K562 (cell line): ENCODE measurements at regions not wholly inside any gene's neighbourhood (a gene's known extent, or its start where the extent isn't known, plus 50 kb on each side); places are given as distances from the start of the nearest gene placed in this dataset.

Experiments
- ATAC-seq: fragments of 200-7000 bp; cut with Tn5 transposase; 3 replicates; pipeline ENCODE4 v1.9.1; 2020; ENCODE audit warnings: moderate library complexity
- BruUV-seq: library from RNA; stranded (reverse); fragments of 400-500 nt; replicated peaks from 2 replicates; lab custom pipeline; 2021; lab: Mats Ljungman, UMichigan
- CTCF ChIA-PET: fragments of 300-600 bp; formaldehyde crosslinking; extraction: SDS; loops from one replicate; lab custom pipeline; 2021; ENCODE audit warnings: low intra/inter-chr PET ratio; lab: Yijun Ruan, JAX
- POLR2A ChIA-PET: fragments of 300-600, 350-650 bp; sonication (Branson Sonifier 250); formaldehyde crosslinking; extraction: SDS; loops from one replicate; lab custom pipeline; 2021; ENCODE audit warnings: antibody characterized with exemption, inconsistent platforms; lab: Yijun Ruan, JAX
- DNase-seq, 4 experiments: peaks; one replicate each; pipeline versions ENCODE4 v3.0.0 to v3.0.0-alpha.2; 2011 to 2018; ENCODE audit warnings: low spot score in 3 of 4, mixed read lengths in 3 of 4; ENCODE audit errors: extremely low read depth in 1 of 4
- FAIRE-seq: peaks from 2 replicates; lab custom pipeline; 2011; peaks lifted over from hg19 to GRCh38; lab: Jason Lieb, UNC
- H2AFZ ChIP-seq: 2 replicates; pipeline ENCODE4 v1.6.0; 2011; ENCODE audit warnings: low read depth, low read length, control low read depth, inconsistent platforms
- H3K27ac ChIP-seq: fragments of 200-600 bp; 3 replicates; pipeline ENCODE4 v1.8.0; 2011; ENCODE audit warnings: low read depth, mild to moderate bottlenecking, control low read depth, inconsistent platforms, low read length, moderate library complexity, mixed read lengths; ENCODE audit errors: extremely low read depth
- H3K27me3 ChIP-seq, 2 experiments: fragments of 300-600 bp in 1 of 2; 2 replicates in 1 of 2; 3 replicates in 1 of 2; pipeline versions ENCODE4 v1.6.0 to v1.8.0; 2011; ENCODE audit warnings: inconsistent platforms in 2 of 2, low read length in 2 of 2, mild to moderate bottlenecking in 1 of 2, mixed read lengths in 1 of 2, moderate library complexity in 1 of 2; ENCODE audit not compliant: control insufficient read depth in 2 of 2, insufficient read depth in 2 of 2
- H3K36me3 ChIP-seq: fragments of 300-600 bp; 3 replicates; pipeline ENCODE4 v1.8.0; 2011; ENCODE audit warnings: mild to moderate bottlenecking, low read length, inconsistent platforms; ENCODE audit not compliant: control insufficient read depth, insufficient read depth
- H3K4me1 ChIP-seq, 2 experiments: fragments of 200-600 bp in 1 of 2; replicated peaks in 1 of 2; 2 replicates in 1 of 2; 3 replicates in 1 of 2; pipeline versions ENCODE4 v1.5.1 to v1.8.0; 2011; ENCODE audit warnings: inconsistent platforms in 2 of 2, low read length in 2 of 2, mild to moderate bottlenecking in 1 of 2, mixed read lengths in 1 of 2, moderate library complexity in 1 of 2; ENCODE audit not compliant: control insufficient read depth in 2 of 2, insufficient read depth in 2 of 2
- H3K4me2 ChIP-seq: 2 replicates; pipeline ENCODE4 v1.6.1; 2011; ENCODE audit warnings: low read length, control low read depth, inconsistent platforms, mixed read lengths; ENCODE audit not compliant: insufficient read depth
- H3K4me3 ChIP-seq: fragments of 200-600 bp; sonication (generic), shearing (Covaris generic); 2 replicates; pipeline ENCODE4 v1.5.1; 2016; ENCODE audit warnings: control low read depth, inconsistent platforms
- H3K79me2 ChIP-seq: fragments of 200-600 bp; 3 replicates; pipeline ENCODE4 v1.8.0; 2011; ENCODE audit warnings: low read length, inconsistent platforms; ENCODE audit not compliant: control insufficient read depth, insufficient read depth
- H3K9ac ChIP-seq, 2 experiments: 2 replicates each; pipeline versions ENCODE4 v1.6.0 to v1.6.1; 2011; ENCODE audit warnings: low read depth in 2 of 2, low read length in 2 of 2, control low read depth in 1 of 2, inconsistent platforms in 1 of 2, mild to moderate bottlenecking in 1 of 2, mixed read lengths in 1 of 2; ENCODE audit not compliant: insufficient read depth in 1 of 2
- H3K9me1 ChIP-seq: one replicate; pipeline ENCODE4 v1.6.0; 2011; ENCODE audit warnings: inconsistent platforms, mild to moderate bottlenecking, low read length, moderate library complexity; ENCODE audit not compliant: control insufficient read depth, insufficient read depth
- H3K9me3 ChIP-seq: replicated peaks from 2 replicates; pipeline ENCODE4 v1.5.1; 2011; ENCODE audit warnings: low read depth, low read length, inconsistent platforms; ENCODE audit not compliant: control insufficient read depth, insufficient read depth
- H4K20me1 ChIP-seq: replicated peaks from 2 replicates; pipeline ENCODE4 v1.6.1; 2011; ENCODE audit warnings: low read length, inconsistent platforms, mixed read lengths; ENCODE audit not compliant: control insufficient read depth, insufficient read depth
- ARID3A ChIP-seq: IDR thresholded peaks from 2 replicates; pipeline ENCODE4 v1.6.1; 2012; ENCODE audit warnings: low read depth, low read length, improper control_type of control experiment, borderline replicate concordance
- CEBPG ChIP-seq, 3 experiments: fragments of 200-800 bp in 1 of 3; sonication (Bioruptor generic) in 1 of 3; sonication (generic) in 1 of 3; formaldehyde crosslinking in 1 of 3; IDR thresholded peaks in 2 of 3; conservative IDR thresholded peaks in 1 of 3; 2 replicates each; pipeline versions ENCODE4 v1.6.1 to v1.8.0; 2016 to 2022; ENCODE audit warnings: missing compliant biosample characterization in 2 of 3, missing genetic modification characterization in 2 of 3, mild to moderate bottlenecking in 1 of 3, missing genetic modification reagents in 1 of 3
- ELF4 ChIP-seq: fragments of 450-650 bp; formaldehyde crosslinking; IDR thresholded peaks from 2 replicates; pipeline ENCODE4 v1.4.0; 2022; ENCODE audit warnings: missing genetic modification characterization
- ILF3 ChIP-seq: fragments of 450-650 bp; IDR thresholded peaks from 2 replicates; pipeline ENCODE4 v1.6.1; 2018; ENCODE audit warnings: antibody characterized with exemption, mild to moderate bottlenecking, moderate library complexity, borderline replicate concordance
- NCOR1 ChIP-seq: fragments of 450-650 bp; IDR thresholded peaks from 2 replicates; pipeline ENCODE4 v1.6.1; 2016; ENCODE audit warnings: mild to moderate bottlenecking, moderate library complexity
- STAT5B ChIP-seq: fragments of 250-450 bp; sonication (Bioruptor Pico); IDR thresholded peaks from 2 replicates; pipeline ENCODE4 v1.8.0; 2021; ENCODE audit warnings: mild to moderate bottlenecking, inconsistent platforms
- ZNF778 ChIP-seq: fragments of 450-650 bp; formaldehyde crosslinking; IDR thresholded peaks from 2 replicates; pipeline ENCODE4 v1.4.0; 2020; ENCODE audit warnings: mild to moderate bottlenecking, moderate library complexity
- WGBS: fragments of 100-300 bp; shearing (Covaris generic); methylation state at CpG from one replicate; pipeline ENCODE4 v1.1.6; 2016; ENCODE audit warnings: low coverage, mixed read lengths; ENCODE audit not compliant: insufficient coverage; ENCODE audit errors: missing lambda C conversion rate; 5-methylcytosine and 5-hydroxymethylcytosine counted together
- in situ Hi-C: fragments of 300-500 bp; cut with MboI; formaldehyde crosslinking; loops from 4 replicates; pipeline ENCODE4 v1.15.0; 2018; ENCODE audit warnings: inconsistent platforms, mixed read lengths
- intact Hi-C: fragments of 100-400 bp; cut with micrococcal nuclease; formaldehyde crosslinking; loops from 2 replicates; pipeline ENCODE4 v1.14.2; 2022

GRCh38 chr10:62475551-62475950 is 101.4 kb downstream of the ZNF365 start:
- TF ChIP-seq ZNF778 (CRISPR knock-in tag), result no peak
- no peak for TF ChIP-seq ELF4 (CRISPR knock-in tag)
- TF ChIP-seq ARID3A, result no peak
- no peak for TF ChIP-seq NCOR1
- TF ChIP-seq STAT5B, result no peak
- no peak for TF ChIP-seq ILF3
- TF ChIP-seq CEBPG (CRISPR knock-in tag; IDR thresholded peaks at IDR 0.05), result no peak
- TF ChIP-seq CEBPG (tag; conservative IDR thresholded peaks at IDR 0.05 in 1 of 2, IDR thresholded peaks at IDR 0.05 in 1 of 2), result no peak
- Histone ChIP-seq H3K27me3 (no peaks in the 10 kb centered on the region), H3K4me2 (no peak overlapping the region), H3K9me1 (no peaks in the 10 kb centered on the region), H3K9ac (no peak overlapping the region), H3K27ac (no peak overlapping the region), H2AFZ (no peak overlapping the region), H3K4me3 (no peak overlapping the region), H3K79me2 (no peaks in the 10 kb centered on the region), H3K9me3 (no peaks in the 10 kb centered on the region), H4K20me1 (no peaks in the 10 kb centered on the region), H3K36me3 (no peaks in the 10 kb centered on the region), H3K4me1 (no peaks in the 10 kb centered on the region)
- POLR2A ChIA-PET, result interaction anchor here (0.7 kb wide), 1 partner anchor 404 kb away, joined by 3 read pairs; no protein-coding TSS in a partner anchor
- ATAC-seq, result no peak
- no peak for DNase-seq
- intact Hi-C loops, result no loop called here
- BruUV-seq, result no TSS peak
- WGBS, result 0% methylated on average over 6 of the region's 6 CpGs
- in situ Hi-C loops, result no loop called here
- FAIRE-seq, result no peak
- CTCF ChIA-PET, result no interaction called here
